ENCODE measurements at regions not wholly inside any gene's neighbourhood (a gene's known extent, or its start where the extent isn't known, plus 50 kb on each side); places are given as distances from the start of the nearest gene placed in this dataset.

DNA sequence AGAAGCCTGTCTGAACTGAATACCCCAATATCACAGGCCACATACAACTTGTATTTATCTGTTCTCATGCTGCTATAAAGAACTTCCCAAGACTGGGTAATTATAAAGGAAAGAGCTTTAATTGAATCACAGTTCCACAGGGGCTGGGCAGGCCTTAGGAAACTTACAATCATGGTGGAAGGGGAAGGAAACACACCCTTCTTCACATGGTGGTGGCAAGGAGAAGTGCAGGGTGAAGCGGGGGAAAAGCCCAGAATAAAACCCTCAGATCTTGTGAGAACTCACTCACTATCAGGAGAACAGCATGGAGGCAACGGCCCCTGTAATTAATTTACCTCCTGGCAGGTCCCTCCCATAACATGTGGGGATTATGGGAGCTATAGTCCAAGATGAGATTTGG is 50.3 kb upstream of the FNDC1 start:
- TF ChIP-seq, protein P1, sequence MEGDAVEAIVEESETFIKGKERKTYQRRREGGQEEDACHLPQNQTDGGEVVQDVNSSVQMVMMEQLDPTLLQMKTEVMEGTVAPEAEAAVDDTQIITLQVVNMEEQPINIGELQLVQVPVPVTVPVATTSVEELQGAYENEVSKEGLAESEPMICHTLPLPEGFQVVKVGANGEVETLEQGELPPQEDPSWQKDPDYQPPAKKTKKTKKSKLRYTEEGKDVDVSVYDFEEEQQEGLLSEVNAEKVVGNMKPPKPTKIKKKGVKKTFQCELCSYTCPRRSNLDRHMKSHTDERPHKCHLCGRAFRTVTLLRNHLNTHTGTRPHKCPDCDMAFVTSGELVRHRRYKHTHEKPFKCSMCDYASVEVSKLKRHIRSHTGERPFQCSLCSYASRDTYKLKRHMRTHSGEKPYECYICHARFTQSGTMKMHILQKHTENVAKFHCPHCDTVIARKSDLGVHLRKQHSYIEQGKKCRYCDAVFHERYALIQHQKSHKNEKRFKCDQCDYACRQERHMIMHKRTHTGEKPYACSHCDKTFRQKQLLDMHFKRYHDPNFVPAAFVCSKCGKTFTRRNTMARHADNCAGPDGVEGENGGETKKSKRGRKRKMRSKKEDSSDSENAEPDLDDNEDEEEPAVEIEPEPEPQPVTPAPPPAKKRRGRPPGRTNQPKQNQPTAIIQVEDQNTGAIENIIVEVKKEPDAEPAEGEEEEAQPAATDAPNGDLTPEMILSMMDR (conservative IDR thresholded peaks at IDR 0.05; ENCODE audit: low read length), result no peak
- H3K4me3 ChIP-seq (ENCODE audit: low read length), result no peak overlapping the region
- DNase-seq (ENCODE audit: low read depth), result no peak

DNA sequence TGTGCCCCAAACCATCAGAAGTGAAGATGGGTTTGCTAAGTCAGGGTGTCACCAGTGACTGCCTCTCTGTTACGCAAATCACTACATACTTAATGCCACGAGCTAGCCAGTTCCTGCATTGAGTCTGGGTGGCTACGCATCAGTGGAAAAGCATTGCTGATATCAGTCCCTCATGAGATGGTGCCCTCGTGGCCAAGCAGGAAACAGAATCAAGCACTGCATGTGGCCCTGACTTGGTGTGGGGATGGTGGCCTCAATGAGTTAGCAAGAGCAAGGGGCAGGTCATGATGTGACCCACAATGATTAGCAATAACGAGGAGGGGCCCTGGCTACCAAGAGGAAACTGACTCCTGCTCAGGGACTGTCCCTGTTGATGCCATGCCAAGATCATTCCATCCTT is 51.6 kb upstream of the FNDC1 start:
- TF ChIP-seq, protein P1 (conservative IDR thresholded peaks at IDR 0.05; ENCODE audit: low read length), result no peak
- no peak for DNase-seq (ENCODE audit: low read depth)
- no peak overlapping the region for H3K4me3 ChIP-seq (ENCODE audit: low read length)

DNA sequence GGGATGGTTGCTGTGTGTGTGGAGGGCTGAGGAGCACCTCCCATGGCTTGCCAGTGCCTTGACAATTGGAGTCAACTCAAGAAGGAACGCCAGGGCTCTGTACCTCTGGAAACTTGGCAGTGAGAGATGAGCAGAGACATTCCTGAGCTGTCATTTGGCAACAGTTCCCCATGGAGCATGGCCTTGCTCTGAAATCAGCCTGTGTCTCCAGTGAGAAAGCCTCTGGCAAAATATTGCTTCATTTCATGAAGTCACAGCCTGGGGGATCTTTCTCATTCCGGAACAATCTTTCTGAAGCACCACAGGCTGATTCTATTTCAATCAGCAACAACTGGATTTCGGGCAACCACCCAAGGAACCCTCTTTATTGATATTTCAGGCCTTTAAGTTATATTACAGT is 52.2 kb upstream of the FNDC1 start:
- TF ChIP-seq, protein P1 (conservative IDR thresholded peaks at IDR 0.05; ENCODE audit: low read length), result no peak
- H3K4me3 ChIP-seq (ENCODE audit: low read length), result no peak overlapping the region
- DNase-seq (ENCODE audit: low read depth), result peak; percentile 82

DNA sequence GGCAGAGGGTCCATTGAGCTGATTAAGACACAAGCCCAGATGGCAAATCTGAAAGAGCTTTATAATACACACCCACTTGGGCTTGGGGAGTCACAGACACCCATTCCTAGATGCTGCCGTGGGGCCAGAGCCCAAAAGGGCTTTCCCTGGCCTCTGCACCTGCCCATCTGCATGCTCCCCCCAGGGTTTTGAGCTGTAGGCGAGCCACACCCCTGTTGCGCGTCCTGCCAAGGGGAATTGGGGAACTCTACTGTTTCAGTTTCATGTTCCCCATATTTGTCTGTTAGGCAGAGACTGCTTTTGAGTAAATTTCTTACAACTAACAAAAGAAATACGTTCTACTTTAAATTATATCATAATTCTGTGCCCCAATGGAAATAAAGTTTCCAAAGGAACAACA is 52.9 kb upstream of the FNDC1 start:
- TF ChIP-seq, protein P1 (conservative IDR thresholded peaks at IDR 0.05; ENCODE audit: low read length), result no peak
- DNase-seq (ENCODE audit: low read depth), result no peak
- no peak overlapping the region for H3K4me3 ChIP-seq (ENCODE audit: low read length)

DNA sequence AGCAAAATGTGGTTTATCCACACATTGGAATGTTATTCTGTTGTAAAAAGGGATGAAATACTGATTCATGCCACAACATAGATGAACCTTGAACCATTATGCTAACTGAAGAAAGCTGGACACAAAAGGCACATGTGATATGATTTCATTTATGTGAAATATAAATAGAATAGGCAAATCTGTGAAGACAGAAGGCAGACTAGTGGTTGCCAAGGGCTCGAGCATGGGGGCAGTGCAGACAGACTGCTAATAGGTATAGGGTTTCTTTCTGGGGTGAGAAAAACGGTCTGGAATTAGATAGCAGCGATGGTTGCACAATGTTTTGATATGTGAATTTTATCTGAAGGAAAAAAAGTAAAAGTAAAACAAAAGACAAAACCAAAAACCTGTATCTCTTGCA is 54.6 kb upstream of the FNDC1 start:
- H3K4me3 ChIP-seq (ENCODE audit: low read length), result no peak overlapping the region
- TF ChIP-seq, protein P1 (conservative IDR thresholded peaks at IDR 0.05; ENCODE audit: low read length), result no peak
- no peak for DNase-seq (ENCODE audit: low read depth)

DNA sequence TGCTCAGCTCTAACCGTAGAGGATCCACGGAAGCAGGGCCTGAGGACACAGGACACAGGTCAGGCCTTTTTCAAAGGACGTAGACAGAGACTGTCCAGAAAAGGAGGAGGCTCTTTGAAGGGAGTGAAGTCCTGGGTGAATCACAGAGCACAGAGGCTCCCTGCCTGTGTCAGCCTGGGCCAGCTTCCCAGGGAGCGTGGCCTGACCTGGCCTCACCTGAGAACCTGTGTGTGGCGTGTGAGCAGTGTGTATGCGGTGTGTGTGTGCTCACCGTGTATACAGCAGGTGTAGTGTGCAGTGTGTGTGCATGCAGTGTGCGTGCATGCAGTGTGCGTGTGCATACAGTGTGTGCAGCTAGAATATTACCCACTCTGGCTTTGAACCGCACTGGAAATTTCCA is 56.0 kb upstream of the FNDC1 start:
- no peak overlapping the region for H3K4me3 ChIP-seq (ENCODE audit: low read length)
- TF ChIP-seq, protein P1 (conservative IDR thresholded peaks at IDR 0.05; ENCODE audit: low read length), result no peak
- DNase-seq (ENCODE audit: low read depth), result no peak

DNA sequence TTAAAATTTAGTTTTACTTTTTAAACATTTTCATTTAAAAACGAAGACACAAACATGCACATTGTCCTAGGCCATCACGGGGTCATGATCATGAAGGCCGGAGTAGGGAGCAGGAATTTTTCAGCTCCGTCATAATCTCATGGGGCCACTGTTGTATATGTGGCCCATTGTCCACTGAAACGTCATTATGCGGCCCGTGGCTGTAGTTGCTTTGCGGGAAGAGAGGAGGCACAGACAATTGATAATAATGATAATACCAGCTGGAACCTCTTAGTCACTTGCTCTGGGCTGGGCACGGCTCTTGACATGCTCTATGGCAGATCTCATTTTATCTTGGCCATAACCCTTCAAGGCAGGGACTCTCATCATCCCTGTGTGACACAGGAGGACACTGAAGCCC is 56.5 kb upstream of the FNDC1 start:
- H3K4me3 ChIP-seq (ENCODE audit: low read length), result no peak overlapping the region
- no peak for DNase-seq (ENCODE audit: low read depth)
- TF ChIP-seq, protein P1 (conservative IDR thresholded peaks at IDR 0.05; ENCODE audit: low read length), result no peak

Measured in AG10803 (cell line).